Stimulated activated CD4-positive, alpha-beta T cell treated with anti-CD3 and anti-CD28 coated beads, Interleukin-1b, Interleukin-23, amount 100 ng/mL, for 24 hours (primary cell): ENCODE measurements at regions not wholly inside any gene's neighbourhood (a gene's known extent, or its start where the extent isn't known, plus 50 kb on each side); places are given as distances from the start of the nearest gene placed in this dataset.

Source experiments
- DNase-seq, 4 experiments: peaks; one replicate each; pipeline ENCODE4 v3.0.0-alpha.2; 2020; ENCODE audit warnings: low read depth in 4 of 4, low spot score in 1 of 4

DNA sequence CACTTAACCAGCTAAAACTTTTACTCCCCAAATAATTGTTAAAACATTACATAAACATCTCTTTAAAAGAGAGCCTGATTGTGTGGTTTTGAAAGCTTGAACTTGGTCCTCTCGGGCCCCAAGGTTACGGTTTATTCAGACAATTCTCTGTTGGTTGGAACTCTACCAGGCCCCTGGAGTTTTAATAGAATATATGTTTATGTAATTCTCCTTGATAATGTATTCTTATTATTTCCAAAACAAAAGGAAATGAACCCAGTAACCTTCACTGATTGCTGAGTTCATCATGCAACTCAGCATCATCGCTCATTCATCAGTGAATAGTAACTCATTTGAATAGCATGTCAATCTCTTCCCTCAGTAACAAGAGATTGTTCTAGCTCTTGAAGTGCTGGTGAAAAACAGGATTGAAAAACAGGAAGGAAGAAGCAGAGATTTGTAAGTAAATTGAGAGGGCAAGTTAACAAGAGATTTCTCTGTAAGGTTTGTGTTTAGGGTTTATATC, 464.5 kb upstream of the MARCKS start:
- DNase-seq = no peak

GRCh38 chr6:113394216-113394615, 462.9 kb upstream of the MARCKS start:
- no peak for DNase-seq

GRCh38 chr6:113394729-113395128, 462.4 kb upstream of the MARCKS start:
- no peak for DNase-seq

DNA sequence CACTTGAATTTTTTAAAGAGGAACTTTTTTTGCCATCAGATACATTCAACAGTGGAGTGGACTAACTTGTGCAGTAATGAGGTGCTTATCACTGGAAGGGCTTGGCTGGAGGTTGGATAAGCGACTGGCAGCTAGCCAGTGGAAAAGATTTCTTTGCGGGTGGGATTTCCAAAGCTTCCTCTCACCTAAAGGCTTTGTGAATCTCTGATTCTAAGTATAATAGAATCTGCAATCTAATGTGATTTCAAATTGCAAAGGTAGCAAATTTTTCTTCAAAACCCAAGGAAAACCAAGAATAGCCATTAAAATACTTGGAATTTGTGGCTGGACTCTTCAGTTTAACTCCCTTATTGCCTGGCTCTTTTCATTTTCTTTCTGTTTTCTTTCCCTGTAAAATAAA, 460.4 kb upstream of the MARCKS start:
- DNase-seq = no peak

DNA sequence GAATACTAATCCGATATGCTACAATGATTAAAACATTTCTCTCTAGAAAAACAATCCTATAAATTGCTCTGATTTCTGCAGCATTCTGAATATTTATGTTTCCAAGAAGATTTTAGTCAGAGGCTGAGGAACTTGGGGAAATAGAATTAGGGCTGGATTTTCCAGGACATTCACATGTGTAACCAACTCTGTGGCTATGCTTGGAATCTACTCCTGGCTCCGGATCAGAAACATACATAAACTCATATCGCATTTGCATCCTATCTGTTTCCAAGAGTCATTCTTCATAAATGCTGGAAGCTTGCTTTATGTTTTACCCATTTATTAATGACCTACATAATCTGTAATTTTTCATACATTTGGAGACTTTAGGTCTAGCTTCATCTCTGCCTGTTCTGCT, 459.9 kb upstream of the MARCKS start:
- DNase-seq = no peak

DNA sequence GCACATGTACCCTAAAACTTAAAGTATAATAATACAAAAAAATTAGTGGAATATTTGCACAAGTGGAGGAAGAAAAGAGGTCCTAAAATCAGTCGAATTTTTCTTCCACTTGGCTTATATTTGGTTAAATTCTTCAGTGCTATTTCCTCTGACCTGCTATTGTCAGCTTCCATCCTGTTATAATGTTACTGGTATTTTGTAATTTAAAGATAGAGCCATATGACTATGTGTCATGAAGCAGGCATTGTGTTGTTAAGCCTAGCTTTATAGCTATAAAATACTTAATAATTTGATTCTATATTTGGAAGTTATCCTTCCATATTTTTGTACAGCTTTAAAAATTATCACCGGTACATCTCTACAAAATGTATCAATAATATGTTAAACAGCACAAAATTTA, 455.9 kb upstream of the MARCKS start:
- no peak for DNase-seq

DNA sequence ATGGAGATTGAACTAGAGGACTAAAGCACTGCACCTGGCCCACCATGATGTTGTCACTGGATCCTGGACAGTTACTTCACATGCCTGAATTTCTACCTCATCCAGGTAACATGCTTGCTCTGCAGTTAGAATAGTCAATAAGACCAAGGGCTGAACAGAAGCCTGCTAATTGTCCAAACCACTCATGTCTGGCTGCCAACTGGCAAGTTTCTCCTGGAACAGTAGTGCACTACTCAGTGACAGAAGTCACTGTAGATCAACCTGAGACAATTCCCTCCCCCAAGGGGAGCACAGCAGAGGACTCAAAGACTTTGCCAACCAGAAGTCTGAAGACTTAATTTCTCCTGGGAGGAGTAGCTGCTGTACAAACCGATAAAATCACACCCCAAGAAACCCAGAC, 454.6 kb upstream of the MARCKS start:
- DNase-seq = no peak

GRCh38 chr6:113403966-113404595, 453.1 kb upstream of the MARCKS start:
- no peak for DNase-seq

DNA sequence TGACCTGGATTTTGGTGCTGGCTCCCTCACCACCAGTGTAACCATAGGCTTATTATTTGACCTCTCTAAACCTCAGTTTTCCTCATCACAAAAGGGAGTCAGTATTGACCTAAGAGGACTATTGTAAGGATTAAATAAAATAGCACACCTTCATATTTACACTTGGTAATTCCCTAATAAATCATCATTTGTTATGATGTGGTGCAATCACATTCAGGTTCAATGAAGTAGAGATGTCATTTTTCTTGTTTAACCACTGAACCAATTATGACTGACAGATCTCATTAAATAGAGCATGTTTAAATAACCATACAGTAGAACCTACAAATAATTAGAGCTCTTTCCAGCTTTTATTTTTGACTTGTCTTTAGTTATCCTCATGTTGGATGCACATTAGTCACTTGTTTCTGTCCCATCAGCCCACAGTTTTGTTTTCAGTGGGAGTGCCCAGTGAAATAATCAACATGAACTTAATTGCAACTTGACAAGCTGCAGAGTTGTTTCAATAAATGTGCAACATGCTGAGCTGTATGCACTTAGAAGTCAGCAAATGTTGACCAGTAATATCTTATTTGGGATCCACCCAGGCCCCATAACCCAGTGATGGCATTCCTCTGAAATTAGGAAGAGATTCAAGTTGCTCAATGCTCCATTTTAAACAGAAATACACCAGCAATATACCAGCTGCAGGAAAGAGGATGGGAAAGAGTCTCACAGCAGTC, 451.7 kb upstream of the MARCKS start:
- DNase-seq = no peak

- DNase-seq = no peak
Observed at GRCh38 chr6:113406048-113406695, 451.0 kb upstream of the MARCKS start.

DNA sequence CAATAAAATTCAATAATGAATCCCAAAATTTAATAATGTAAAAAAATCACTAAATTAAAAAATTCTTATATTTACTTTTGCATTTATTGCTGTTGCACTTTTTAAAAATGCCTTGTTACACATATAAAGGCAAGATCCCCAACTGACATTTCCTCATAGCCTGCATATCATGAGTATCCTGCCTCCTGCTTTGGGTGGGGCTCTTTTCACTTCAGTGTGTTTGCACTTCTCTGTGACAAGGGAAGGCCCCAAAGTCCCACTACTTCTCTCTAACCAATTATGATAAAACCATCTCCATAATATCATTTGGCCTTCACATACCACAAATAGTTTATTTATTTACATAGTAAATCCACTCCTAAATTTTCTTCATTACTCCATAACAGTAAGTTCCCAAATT, 446.1 kb upstream of the MARCKS start:
- DNase-seq = no peak

- no peak for DNase-seq
Observed at GRCh38 chr6:113412589-113413357, 444.4 kb upstream of the MARCKS start.

DNA sequence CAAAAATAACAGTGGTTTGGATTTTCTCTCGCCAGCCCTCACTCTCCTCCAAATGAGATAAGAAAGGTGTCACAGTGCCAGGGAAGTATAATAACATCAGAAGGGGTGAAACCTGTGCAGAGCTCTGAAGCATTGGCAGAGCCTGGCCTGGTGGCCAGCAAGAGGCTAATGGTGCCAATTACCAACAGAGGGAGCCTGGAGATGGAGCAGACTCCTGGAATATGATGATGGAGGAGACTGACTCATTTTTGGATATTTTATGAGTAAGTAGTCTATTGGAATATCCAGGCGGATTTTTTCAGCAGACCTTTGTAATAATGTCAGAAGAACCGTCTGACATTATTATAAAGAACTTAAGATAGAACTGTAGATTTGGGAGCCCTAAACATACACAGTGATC, 442.6 kb upstream of the MARCKS start:
- no peak for DNase-seq

- no peak for DNase-seq
Observed at GRCh38 chr6:113416170-113416569, 441.0 kb upstream of the MARCKS start.

DNA sequence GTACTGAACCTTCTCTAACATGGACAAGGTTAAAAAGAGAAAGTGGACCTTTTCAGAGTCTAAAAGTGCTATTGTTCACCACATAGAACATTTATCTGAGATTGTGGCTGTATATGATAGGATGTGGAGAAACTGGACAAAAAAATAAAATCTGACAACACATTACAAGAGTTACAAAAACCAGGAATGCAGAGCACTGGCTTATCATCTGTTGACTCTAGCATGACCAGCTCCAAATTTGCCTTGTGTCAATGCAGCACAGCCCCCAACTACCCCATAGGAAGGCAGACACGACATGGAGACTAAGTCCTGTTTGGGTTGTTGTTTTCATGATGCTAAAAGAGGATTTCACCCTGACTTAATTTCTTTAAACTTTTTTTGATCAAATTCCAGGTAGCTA, 436.9 kb upstream of the MARCKS start:
- DNase-seq = no peak

DNA sequence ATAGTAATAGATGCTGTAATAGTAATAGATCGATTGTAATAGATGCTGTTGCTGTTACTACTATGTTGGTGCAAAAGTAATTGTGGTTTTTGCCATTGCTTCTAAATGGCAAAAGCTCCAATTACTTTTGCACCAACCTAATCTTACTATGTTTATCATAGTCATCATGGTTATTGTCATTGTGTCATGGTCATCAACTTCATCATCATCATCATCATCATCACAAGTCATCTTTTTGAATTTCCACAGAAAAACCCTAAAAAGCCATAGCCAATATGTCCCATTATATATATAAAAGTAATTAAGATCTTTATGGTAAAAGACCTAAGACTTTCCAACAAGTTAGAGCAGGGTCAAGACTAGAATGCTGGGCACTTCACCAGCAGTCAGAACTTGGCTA, 435.1 kb upstream of the MARCKS start:
- no peak for DNase-seq

- no peak for DNase-seq
Observed at GRCh38 chr6:113423956-113424355, 433.2 kb upstream of the MARCKS start.

- DNase-seq = no peak
Observed at GRCh38 chr6:113425977-113426660, 431.0 kb upstream of the MARCKS start.

DNA sequence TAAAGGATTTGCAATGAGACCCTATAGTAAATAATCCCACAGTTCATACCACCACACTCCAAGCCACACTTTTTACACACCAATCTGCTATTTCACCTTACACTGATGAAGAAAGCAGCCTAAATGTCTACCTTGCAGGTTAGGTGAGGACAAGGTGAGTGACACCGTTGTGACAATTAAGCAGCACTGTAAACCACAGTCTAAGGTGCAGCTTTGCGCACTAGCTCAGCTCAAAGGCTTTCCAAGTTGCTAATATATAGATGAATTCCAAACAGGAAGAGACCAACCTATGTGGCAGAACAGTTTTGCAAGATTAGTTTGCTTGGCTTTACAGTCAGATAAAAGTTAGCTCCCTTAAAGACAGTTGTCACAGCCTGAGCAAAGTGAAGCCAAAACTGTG, 429.5 kb upstream of the MARCKS start:
- no peak for DNase-seq

DNA sequence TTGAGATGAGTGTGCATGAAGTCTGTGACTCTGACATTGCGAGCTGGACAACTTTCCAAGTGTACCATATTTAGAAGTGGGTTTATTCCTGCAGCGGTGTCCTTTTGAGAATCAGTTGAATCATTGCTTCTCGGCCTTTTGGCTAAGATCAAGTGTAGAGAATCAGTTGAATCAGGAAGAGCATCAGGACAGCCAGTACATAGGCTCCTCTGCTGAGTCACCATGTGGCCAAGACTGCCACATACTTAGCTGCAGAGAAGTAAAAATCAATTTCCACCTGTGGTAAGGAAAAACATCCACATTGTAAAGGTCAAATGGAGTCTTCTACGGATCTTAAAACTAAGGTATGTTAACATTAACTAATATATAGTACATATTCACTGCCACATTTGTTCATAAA, 428.4 kb upstream of the MARCKS start:
- no peak for DNase-seq
